ENCODE measurements at regions not wholly inside any gene's neighbourhood (a gene's known extent, or its start where the extent isn't known, plus 50 kb on each side); places are given as distances from the start of the nearest gene placed in this dataset.
"Not testable (repeated sequence)": the region's sequence is repeated elsewhere in the genome, so short reads cannot be mapped to it uniquely, and the experiment has no call there.

GRCh38 chr6:147990159-147990558, 352.5 kb upstream of the SASH1 start:
- DNase-seq, result no peak

GRCh38 chr6:147991961-147992360, 350.7 kb upstream of the SASH1 start:
- DNase-seq, result no peak

- no peak for DNase-seq
Measured at GRCh38 chr6:147999001-147999540, 343.6 kb upstream of the SASH1 start.

- DNase-seq, result no peak
Measured at GRCh38 chr6:148001844-148002642, 340.6 kb upstream of the SASH1 start.

GRCh38 chr6:148004651-148005050, 338.0 kb upstream of the SASH1 start:
- DNase-seq, result no peak

GRCh38 chr6:148005806-148006205, 336.8 kb upstream of the SASH1 start:
- no peak for DNase-seq

- DNase-seq, result not testable (repeated sequence)
Measured at GRCh38 chr6:148010516-148010915, 332.1 kb upstream of the SASH1 start.

- no peak for DNase-seq
Measured at GRCh38 chr6:148016013-148016412, 326.6 kb upstream of the SASH1 start.

- no peak for DNase-seq
Measured at GRCh38 chr6:148021165-148021564, 321.5 kb upstream of the SASH1 start.

- DNase-seq, result no peak
Measured at GRCh38 chr6:148021699-148022098, 320.9 kb upstream of the SASH1 start.

GRCh38 chr6:148022279-148022678, 320.4 kb upstream of the SASH1 start:
- not testable (repeated sequence) for DNase-seq

- DNase-seq, result no peak
Measured at GRCh38 chr6:148027201-148027600, 315.4 kb upstream of the SASH1 start.

GRCh38 chr6:148035806-148036390, 306.7 kb upstream of the SASH1 start:
- DNase-seq, result no peak

GRCh38 chr6:148037496-148037895, 305.1 kb upstream of the SASH1 start:
- DNase-seq, result no peak

- DNase-seq, result no peak
Measured at GRCh38 chr6:148041546-148041945, 301.1 kb upstream of the SASH1 start.

GRCh38 chr6:148042536-148042935, 300.1 kb upstream of the SASH1 start:
- DNase-seq, result no peak

GRCh38 chr6:148044261-148044751, 298.3 kb upstream of the SASH1 start:
- DNase-seq, result no peak

- no peak for DNase-seq
Measured at GRCh38 chr6:148044921-148045320, 297.7 kb upstream of the SASH1 start.

- no peak for DNase-seq
Measured at GRCh38 chr6:148053209-148053608, 289.4 kb upstream of the SASH1 start.

- DNase-seq, result no peak
Measured at GRCh38 chr6:148053796-148054195, 288.8 kb upstream of the SASH1 start.

GRCh38 chr6:148054219-148054618, 288.4 kb upstream of the SASH1 start:
- DNase-seq, result no peak

- DNase-seq, result no peak
Measured at GRCh38 chr6:148055419-148055818, 287.2 kb upstream of the SASH1 start.

- DNase-seq, result no peak
Measured at GRCh38 chr6:148059869-148060268, 282.8 kb upstream of the SASH1 start.

All from activated T-cell treated with anti-CD3 and anti-CD28 coated beads for 4 hours (primary cell).